GM20431 (cell line): ENCODE measurements at regions not wholly inside any gene's neighbourhood (a gene's known extent, or its start where the extent isn't known, plus 50 kb on each side); places are given as distances from the start of the nearest gene placed in this dataset.

ENCODE experiments used
- in situ Hi-C: fragments of 300-500 bp; cut with MseI, MboI; formaldehyde crosslinking; loops from one replicate; pipeline ENCODE4 v1.15.0; 2020; ENCODE audit warnings: low sequenced_read_pairs; ENCODE audit not compliant: unreplicated experiment

DNA sequence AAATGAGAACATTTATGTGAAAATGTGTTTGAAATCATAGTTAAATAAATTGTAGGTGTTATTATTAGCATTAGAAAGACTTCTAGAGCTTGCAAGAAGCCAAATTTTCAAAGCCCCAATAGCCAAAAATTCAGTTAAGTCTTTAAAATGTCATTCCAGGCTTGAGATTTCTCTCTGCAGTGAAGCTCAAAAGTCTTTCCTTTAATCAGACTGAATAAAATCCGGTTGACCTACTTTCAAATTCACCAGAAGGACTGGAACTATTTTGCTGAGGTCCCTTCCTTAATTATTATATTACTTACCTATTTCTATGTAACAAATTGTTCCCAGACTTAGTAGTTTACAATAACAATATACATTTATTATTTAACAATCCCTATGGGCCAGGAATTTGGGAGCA lies 112.2 kb upstream of the TRPM3 start:
- in situ Hi-C loops: no loop called here

- in situ Hi-C loops: no loop called here
Observed at GRCh38 chr9:71223953-71224538, 102.6 kb upstream of the TRPM3 start.

- in situ Hi-C loops: no loop called here
Observed at GRCh38 chr9:71218774-71219173, 97.4 kb upstream of the TRPM3 start.

DNA sequence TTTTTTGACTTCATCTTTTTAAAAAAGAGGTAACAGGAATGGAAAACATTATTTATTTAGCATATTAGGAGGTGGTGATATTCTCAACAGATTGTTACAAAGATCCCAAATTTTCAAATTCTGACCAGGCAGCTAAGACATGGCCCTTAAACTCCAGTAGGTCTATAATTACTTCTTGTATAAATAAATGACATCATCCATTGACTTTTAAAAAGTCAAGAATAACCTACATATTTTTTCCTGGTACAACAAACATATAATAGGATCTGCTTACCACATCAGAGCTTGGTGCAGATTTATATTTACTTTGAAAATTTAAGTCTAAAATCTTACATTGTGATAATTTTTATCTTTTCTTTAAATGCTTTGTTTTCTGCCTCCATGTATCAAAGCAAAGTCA lies 92.2 kb upstream of the TRPM3 start:
- in situ Hi-C loops: no loop called here

DNA sequence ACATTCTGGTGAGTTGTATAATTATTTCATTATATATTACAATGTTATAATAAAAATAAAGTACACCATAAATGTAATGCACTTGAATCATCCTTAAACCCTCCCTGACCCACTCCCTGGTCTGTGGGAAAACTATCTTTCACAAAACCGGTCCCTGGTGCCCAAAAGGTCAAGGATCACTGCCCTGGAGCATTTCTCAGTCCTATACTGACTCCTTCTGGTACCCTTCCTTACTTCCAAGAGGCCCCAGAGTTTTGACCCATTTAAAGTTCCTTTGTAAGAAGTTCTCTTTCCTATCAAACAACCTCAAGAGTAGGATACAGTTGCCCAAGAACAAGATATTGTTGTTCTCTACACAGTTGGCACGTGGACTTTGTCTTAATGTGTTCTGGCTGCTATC lies 88.9 kb upstream of the TRPM3 start:
- in situ Hi-C loops: no loop called here

- in situ Hi-C loops: no loop called here
Observed at GRCh38 chr9:71209890-71210289, 88.5 kb upstream of the TRPM3 start.

- in situ Hi-C loops: no loop called here
Observed at GRCh38 chr9:71202931-71203330, 81.5 kb upstream of the TRPM3 start.

- in situ Hi-C loops: no loop called here
Observed at GRCh38 chr9:71191708-71192107, 70.3 kb upstream of the TRPM3 start.

- in situ Hi-C loops: no loop called here
Observed at GRCh38 chr9:71183251-71183650, 61.8 kb upstream of the TRPM3 start.

- in situ Hi-C loops: no loop called here
Observed at GRCh38 chr9:71179183-71179582, 57.8 kb upstream of the TRPM3 start.

- in situ Hi-C loops: no loop called here
Observed at GRCh38 chr9:71177901-71178300, 56.5 kb upstream of the TRPM3 start.

- in situ Hi-C loops: no loop called here
Observed at GRCh38 chr9:71171517-71171916, 50.1 kb upstream of the TRPM3 start.
